ENCODE measurements at regions not wholly inside any gene's neighbourhood (a gene's known extent, or its start where the extent isn't known, plus 50 kb on each side); places are given as distances from the start of the nearest gene placed in this dataset.

GRCh38 chr3:148631124-148631903 is 66.4 kb upstream of the AGTR1 start:
- ATAC-seq (no peak), DNase-seq (no peak)
- intact Hi-C loops (cut with DNase I, micrococcal nuclease): no loop called here

GRCh38 chr3:148641722-148642121 is 56.0 kb upstream of the AGTR1 start:
- intact Hi-C loops (cut with DNase I, micrococcal nuclease): no loop called here
- DNase-seq (no peak), ATAC-seq (no peak)

DNA sequence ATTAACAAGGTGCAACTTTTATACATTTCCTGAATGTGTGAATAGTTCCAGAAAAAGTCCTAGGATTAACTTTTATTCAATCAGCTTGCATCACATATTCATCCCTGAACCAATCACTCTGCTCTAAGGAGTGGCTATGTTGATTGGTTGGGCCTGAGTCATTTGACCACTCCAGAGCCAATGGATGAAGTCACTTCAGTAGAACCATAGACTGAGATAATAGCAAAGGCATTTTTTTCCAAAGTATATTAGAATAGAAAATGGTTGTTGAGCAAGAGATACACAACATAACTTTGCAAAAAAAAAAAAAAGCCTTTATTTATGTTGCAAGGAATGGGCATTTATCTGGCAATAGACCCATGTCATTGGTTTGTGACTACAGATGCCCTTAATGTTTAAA is 55.5 kb upstream of the AGTR1 start:
- ATAC-seq (no peak), DNase-seq (no peak)
- intact Hi-C loops (cut with DNase I, micrococcal nuclease): no loop called here

GRCh38 chr3:148642616-148643015 is 55.1 kb upstream of the AGTR1 start:
- DNase-seq (no peak), ATAC-seq (peak; percentile 45)
- intact Hi-C loops (cut with DNase I, micrococcal nuclease): no loop called here

DNA sequence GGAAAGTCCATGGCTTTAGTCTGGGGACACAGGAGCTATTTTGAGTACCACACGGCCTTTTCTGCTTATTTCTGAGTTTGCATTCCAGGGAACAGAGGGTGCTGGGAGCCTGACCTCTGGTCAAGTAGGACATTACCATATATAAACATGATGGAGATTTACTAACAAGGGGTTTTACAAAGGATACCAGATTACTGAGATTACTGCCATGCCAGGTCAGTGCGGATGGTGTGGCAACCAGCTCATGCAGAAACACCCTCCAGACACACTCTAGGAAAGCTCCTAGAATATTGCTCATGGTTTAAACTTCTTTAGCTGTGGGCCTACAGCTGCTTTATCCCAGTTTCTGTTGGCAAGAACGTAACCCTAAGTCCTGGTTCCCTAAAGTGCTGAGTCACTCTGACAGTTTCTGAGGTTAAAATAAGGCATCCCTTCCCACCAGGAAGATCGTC is 54.3 kb upstream of the AGTR1 start:
- DNase-seq (no peak), ATAC-seq (no peak)
- intact Hi-C loops (cut with DNase I, micrococcal nuclease): no loop called here

- no peak for ATAC-seq
- intact Hi-C loops (cut with DNase I, micrococcal nuclease): no loop called here
- DNase-seq: no peak
Observed at GRCh38 chr3:148646126-148646665, 51.5 kb upstream of the AGTR1 start.

Data from left colon (tissue), 2 donors.